ENCODE measurements at regions not wholly inside any gene's neighbourhood (a gene's known extent, or its start where the extent isn't known, plus 50 kb on each side); places are given as distances from the start of the nearest gene placed in this dataset.

DNA sequence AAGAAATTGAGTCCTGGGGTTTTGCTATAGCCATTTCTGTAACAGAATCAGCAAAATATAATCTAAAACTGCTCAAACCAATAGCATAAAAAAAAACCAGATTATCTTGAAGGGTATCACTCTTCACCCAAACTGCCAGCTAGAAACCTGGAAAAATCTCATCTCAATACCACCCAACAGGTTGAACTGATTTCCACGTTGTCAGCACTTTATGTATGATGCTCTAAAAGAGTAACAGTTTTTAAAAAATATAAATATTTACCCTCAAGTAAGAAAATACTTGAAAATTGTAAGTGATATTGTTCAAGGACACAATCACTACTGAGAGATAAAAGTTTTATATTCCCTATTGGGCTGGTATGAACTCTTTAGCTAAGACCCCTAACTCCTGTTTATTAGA, 451.3 kb downstream of the EPHA3 start:
- TF ChIP-seq, protein P1, sequence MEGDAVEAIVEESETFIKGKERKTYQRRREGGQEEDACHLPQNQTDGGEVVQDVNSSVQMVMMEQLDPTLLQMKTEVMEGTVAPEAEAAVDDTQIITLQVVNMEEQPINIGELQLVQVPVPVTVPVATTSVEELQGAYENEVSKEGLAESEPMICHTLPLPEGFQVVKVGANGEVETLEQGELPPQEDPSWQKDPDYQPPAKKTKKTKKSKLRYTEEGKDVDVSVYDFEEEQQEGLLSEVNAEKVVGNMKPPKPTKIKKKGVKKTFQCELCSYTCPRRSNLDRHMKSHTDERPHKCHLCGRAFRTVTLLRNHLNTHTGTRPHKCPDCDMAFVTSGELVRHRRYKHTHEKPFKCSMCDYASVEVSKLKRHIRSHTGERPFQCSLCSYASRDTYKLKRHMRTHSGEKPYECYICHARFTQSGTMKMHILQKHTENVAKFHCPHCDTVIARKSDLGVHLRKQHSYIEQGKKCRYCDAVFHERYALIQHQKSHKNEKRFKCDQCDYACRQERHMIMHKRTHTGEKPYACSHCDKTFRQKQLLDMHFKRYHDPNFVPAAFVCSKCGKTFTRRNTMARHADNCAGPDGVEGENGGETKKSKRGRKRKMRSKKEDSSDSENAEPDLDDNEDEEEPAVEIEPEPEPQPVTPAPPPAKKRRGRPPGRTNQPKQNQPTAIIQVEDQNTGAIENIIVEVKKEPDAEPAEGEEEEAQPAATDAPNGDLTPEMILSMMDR (IDR thresholded peaks at IDR 0.05; ENCODE audit: control extremely low read depth in 1 of 3, insufficient read depth in 1 of 3, low read depth in 1 of 3, low read length in 3 of 3): no peak
- TF ChIP-seq NRF1 (IDR thresholded peaks at IDR 0.05; ENCODE audit: low read depth, low read length): no peak
- TF ChIP-seq, protein P2, sequence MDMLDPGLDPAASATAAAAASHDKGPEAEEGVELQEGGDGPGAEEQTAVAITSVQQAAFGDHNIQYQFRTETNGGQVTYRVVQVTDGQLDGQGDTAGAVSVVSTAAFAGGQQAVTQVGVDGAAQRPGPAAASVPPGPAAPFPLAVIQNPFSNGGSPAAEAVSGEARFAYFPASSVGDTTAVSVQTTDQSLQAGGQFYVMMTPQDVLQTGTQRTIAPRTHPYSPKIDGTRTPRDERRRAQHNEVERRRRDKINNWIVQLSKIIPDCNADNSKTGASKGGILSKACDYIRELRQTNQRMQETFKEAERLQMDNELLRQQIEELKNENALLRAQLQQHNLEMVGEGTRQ (IDR thresholded peaks at IDR 0.05; ENCODE audit: low read length): no peak
- TF ChIP-seq SIN3A (conservative IDR thresholded peaks at IDR 0.05 in 1 of 2, IDR thresholded peaks at IDR 0.05 in 1 of 2; ENCODE audit: low read depth in 1 of 2, low read length in 2 of 2): no peak
- no peak for TF ChIP-seq ZNF274 (IDR thresholded peaks at IDR 0.05; ENCODE audit: borderline replicate concordance, extremely low read depth, low read length)
- TF ChIP-seq EP300 (IDR thresholded peaks at IDR 0.05; ENCODE audit: borderline replicate concordance in 1 of 2, low read depth in 2 of 2, low read length in 2 of 2): no peak
- no peak for TF ChIP-seq POLR2AphosphoS5 (IDR thresholded peaks at IDR 0.05; ENCODE audit: low read depth, low read length)
- no peak for TF ChIP-seq EZH2 (IDR thresholded peaks at IDR 0.05; ENCODE audit: low read depth, low read length, severe bottlenecking)
- TF ChIP-seq BRCA1 (IDR thresholded peaks at IDR 0.05; ENCODE audit: low read depth, low read length): no peak
- no peak for TF ChIP-seq PHF8 (conservative IDR thresholded peaks at IDR 0.05; ENCODE audit: low read depth, low read length)
- TF ChIP-seq EGR1 (IDR thresholded peaks at IDR 0.05; ENCODE audit: borderline replicate concordance, low read depth, low read length): no peak
- no peak for TF ChIP-seq GABPA (IDR thresholded peaks at IDR 0.05; ENCODE audit: borderline replicate concordance, insufficient read depth, low read length)

Measured in H1 (cell line).